GM12878 (cell line): ENCODE measurements at regions not wholly inside any gene's neighbourhood (a gene's known extent, or its start where the extent isn't known, plus 50 kb on each side); places are given as distances from the start of the nearest gene placed in this dataset.

Experiments used
- ATAC-seq: fragments of 200-7000 bp; cut with Tn5 transposase; 3 replicates; pipeline ENCODE4 v1.9.1; 2020; ENCODE audit warnings: mild to moderate bottlenecking, moderate library complexity
- BruUV-seq: library from RNA; stranded (reverse); fragments of 400-500 nt; replicated peaks from 2 replicates; lab custom pipeline; 2021; lab: Mats Ljungman, UMichigan
- CTCF ChIA-PET: fragments of 300-600 bp; sonication (Branson Sonifier 250); formaldehyde crosslinking; extraction: SDS; loops from one replicate; lab custom pipeline; 2021; ENCODE audit warnings: inconsistent platforms; lab: Yijun Ruan, JAX
- POLR2A ChIA-PET: fragments of 350-600 bp; formaldehyde crosslinking; extraction: SDS; loops from one replicate; lab custom pipeline; 2021; ENCODE audit warnings: inconsistent platforms; lab: Charles Lee
- RAD21 ChIA-PET: fragments of 300-600 bp; sonication (Branson Sonifier 250); formaldehyde crosslinking; loops from one replicate; lab custom pipeline; 2023; ENCODE audit warnings: antibody characterized with exemption; ENCODE audit not compliant: unreplicated experiment; lab: Charles Lee
- SMC1A ChIA-PET: fragments of 300-600 bp; sonication (Branson Sonifier 250); formaldehyde crosslinking; loops from one replicate; lab custom pipeline; 2023; ENCODE audit not compliant: unreplicated experiment, uncharacterized antibody; lab: Charles Lee
- DNase-seq: peaks from one replicate; pipeline ENCODE4 v3.0.0-alpha.2; 2011; ENCODE audit warnings: low read depth, low spot score
- FAIRE-seq: peaks from 3 replicates; lab custom pipeline; 2011; peaks lifted over from hg19 to GRCh38; lab: Jason Lieb, UNC
- H2AFZ ChIP-seq: 2 replicates; pipeline ENCODE4 v1.6.0; 2011; ENCODE audit warnings: low read depth, low read length, control low read depth; ENCODE audit not compliant: control insufficient read depth
- H3K27ac ChIP-seq: 2 replicates; pipeline ENCODE4 v1.5.1; 2011; ENCODE audit warnings: control low read depth; ENCODE audit not compliant: control insufficient read depth, insufficient read depth
- H3K27me3 ChIP-seq, 2 experiments: replicated peaks in 1 of 2; 2 replicates each; pipeline versions ENCODE4 v1.6.0 to v1.6.1; 2011; ENCODE audit warnings: low read length in 1 of 2; ENCODE audit not compliant: control insufficient read depth in 2 of 2, insufficient read depth in 2 of 2
- H3K36me3 ChIP-seq, 2 experiments: 2 replicates each; pipeline ENCODE4 v1.5.1; 2011; ENCODE audit warnings: low read length in 1 of 2; ENCODE audit not compliant: control insufficient read depth in 2 of 2, insufficient read depth in 2 of 2
- H3K4me1 ChIP-seq: 2 replicates; pipeline ENCODE4 v1.6.1; 2011; ENCODE audit warnings: mild to moderate bottlenecking, low read length, moderate library complexity, mixed read lengths; ENCODE audit not compliant: control insufficient read depth, insufficient read depth
- H3K4me2 ChIP-seq: 2 replicates; pipeline ENCODE4 v1.6.0; 2011; ENCODE audit warnings: control low read depth; ENCODE audit not compliant: control insufficient read depth, insufficient read depth
- H3K4me3 ChIP-seq: fragments of 200-600 bp; sonication (generic); 2 replicates; pipeline ENCODE4 v1.5.1; 2016
- H3K79me2 ChIP-seq: 2 replicates; pipeline ENCODE4 v1.6.0; 2011; ENCODE audit warnings: low read length; ENCODE audit not compliant: control insufficient read depth, insufficient read depth
- H3K9ac ChIP-seq: 2 replicates; pipeline ENCODE4 v1.8.0; 2011; ENCODE audit warnings: low read length, control low read depth, mixed read lengths; ENCODE audit not compliant: control insufficient read depth, insufficient read depth
- H3K9me3 ChIP-seq: replicated peaks from 3 replicates; pipeline ENCODE4 v1.5.1; 2011; ENCODE audit warnings: mild to moderate bottlenecking, low read length; ENCODE audit not compliant: control insufficient read depth, insufficient read depth
- H4K20me1 ChIP-seq: 2 replicates; pipeline ENCODE4 v1.6.0; 2011; ENCODE audit not compliant: control insufficient read depth, insufficient read depth
- ATF3 ChIP-seq: IDR thresholded peaks from 2 replicates; pipeline ENCODE4 v1.6.1; 2011; ENCODE audit warnings: low read depth, mild to moderate bottlenecking, low read length, moderate library complexity, borderline replicate concordance; ENCODE audit errors: extremely low read depth
- HDAC2 ChIP-seq: fragments of 200-600 bp; sonication (generic); IDR thresholded peaks from 2 replicates; pipeline ENCODE4 v1.6.1; 2017
- HDGF ChIP-seq: fragments of 450-650 bp; IDR thresholded peaks from 2 replicates; pipeline ENCODE4 v1.6.1; 2016; ENCODE audit warnings: antibody characterized with exemption
- KLF5 ChIP-seq: fragments of 450-650 bp; IDR thresholded peaks from 2 replicates; pipeline ENCODE4 v1.6.1; 2014; ENCODE audit warnings: mild to moderate bottlenecking; ENCODE audit not compliant: partially characterized antibody
- POU2F2 ChIP-seq: IDR thresholded peaks from 3 replicates; pipeline ENCODE4 v1.6.1; 2011; ENCODE audit warnings: low read depth, mild to moderate bottlenecking, low read length, borderline replicate concordance
- WRNIP1 ChIP-seq: IDR thresholded peaks from 2 replicates; pipeline ENCODE4 v1.6.1; 2011; ENCODE audit warnings: low read depth, low read length, improper control_type of control experiment, borderline replicate concordance
- ZBTB11 ChIP-seq: fragments of 450-650 bp; formaldehyde crosslinking; IDR thresholded peaks from 2 replicates; pipeline ENCODE4 v1.5.0; 2022; ENCODE audit warnings: mild to moderate bottlenecking, missing genetic modification characterization
- ZNF24 ChIP-seq: fragments of 450-650 bp; IDR thresholded peaks from 2 replicates; pipeline ENCODE4 v1.6.1; 2017; ENCODE audit warnings: antibody characterized with exemption, mild to moderate bottlenecking
- WGBS: methylation state at CpG from one replicate; pipeline ENCODE4 v1.1.6; 2016; ENCODE audit warnings: low lambda C conversion rate; ENCODE audit not compliant: insufficient replicate concordance, insufficient coverage; ENCODE audit errors: missing lambda C conversion rate; 5-methylcytosine and 5-hydroxymethylcytosine counted together
- in situ Hi-C: fragments of 300-500 bp; cut with MboI; formaldehyde crosslinking; loops from 9 replicates; pipeline ENCODE4 v1.14.3; 2018; ENCODE audit warnings: mixed read lengths
- intact Hi-C: fragments of 100-400 bp; cut with micrococcal nuclease; formaldehyde crosslinking; loops from one replicate; pipeline ENCODE4 v1.14.2; 2022; ENCODE audit not compliant: unreplicated experiment
- TF ChIP-seq, protein P1 (sequence below): fragments of 450-650 bp; IDR thresholded peaks from 2 replicates; pipeline ENCODE4 v1.6.1; 2017; ENCODE audit warnings: mild to moderate bottlenecking

DNA sequence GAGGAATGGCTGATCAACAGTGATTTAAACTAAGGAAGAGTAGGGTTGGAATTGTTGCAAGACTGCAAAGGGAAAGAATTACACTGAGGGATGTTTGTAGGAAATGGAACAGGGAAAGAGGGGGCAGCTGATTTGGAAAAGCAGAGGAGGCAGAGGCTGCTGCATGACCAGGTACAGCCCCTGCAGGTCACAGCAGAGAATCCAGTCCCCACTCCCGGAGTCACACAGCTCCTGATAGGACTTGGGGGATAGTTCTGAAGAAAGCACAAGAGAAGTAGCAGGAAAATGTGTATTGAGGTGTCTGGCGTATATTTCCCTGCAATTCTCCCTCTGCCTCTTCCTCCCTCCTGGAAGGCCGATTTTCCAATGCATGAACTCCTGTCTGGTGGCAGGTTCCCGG, 92.5 kb upstream of the PDE10A start:
- no peaks in the 10 kb centered on the region for H3K79me2 ChIP-seq
- ChIA-PET SMC1A (interaction anchor here (1.1 kb wide), 1 partner anchor 9 kb away, joined by 3 read pairs; no protein-coding TSS in a partner anchor), CTCF (interaction anchor here (1.6 kb wide), 1 partner anchor 10 kb away, joined by 4 read pairs; no protein-coding TSS in a partner anchor), POLR2A (no interaction called here), RAD21 (no interaction called here)
- H2AFZ ChIP-seq: no peak overlapping the region
- H3K27me3 ChIP-seq: no peaks in the 10 kb centered on the region
- no TSS peak for BruUV-seq
- in situ Hi-C loops: no loop called here
- ATAC-seq (no peak), FAIRE-seq (no peak), DNase-seq (no peak)
- 0% methylated on average over 4 of the region's 4 CpGs for WGBS
- H3K4me3 ChIP-seq: no peak overlapping the region
- intact Hi-C loops: loop anchor here (2.0 kb wide), 1 partner anchor 31 kb away; no protein-coding TSS in a partner anchor
- H4K20me1 ChIP-seq: no peaks in the 10 kb centered on the region
- no peaks in the 10 kb centered on the region for H3K4me1 ChIP-seq
- H3K4me2 ChIP-seq: no peak overlapping the region
- H3K36me3 ChIP-seq: no peaks in the 10 kb centered on the region
- TF ChIP-seq ZNF24 (no peak), HDAC2 (no peak), ZBTB11 (no peak), KLF5 (no peak), HDGF (no peak), WRNIP1 (no peak), ATF3 (no peak), POU2F2 (no peak)
- TF ChIP-seq, protein P1, sequence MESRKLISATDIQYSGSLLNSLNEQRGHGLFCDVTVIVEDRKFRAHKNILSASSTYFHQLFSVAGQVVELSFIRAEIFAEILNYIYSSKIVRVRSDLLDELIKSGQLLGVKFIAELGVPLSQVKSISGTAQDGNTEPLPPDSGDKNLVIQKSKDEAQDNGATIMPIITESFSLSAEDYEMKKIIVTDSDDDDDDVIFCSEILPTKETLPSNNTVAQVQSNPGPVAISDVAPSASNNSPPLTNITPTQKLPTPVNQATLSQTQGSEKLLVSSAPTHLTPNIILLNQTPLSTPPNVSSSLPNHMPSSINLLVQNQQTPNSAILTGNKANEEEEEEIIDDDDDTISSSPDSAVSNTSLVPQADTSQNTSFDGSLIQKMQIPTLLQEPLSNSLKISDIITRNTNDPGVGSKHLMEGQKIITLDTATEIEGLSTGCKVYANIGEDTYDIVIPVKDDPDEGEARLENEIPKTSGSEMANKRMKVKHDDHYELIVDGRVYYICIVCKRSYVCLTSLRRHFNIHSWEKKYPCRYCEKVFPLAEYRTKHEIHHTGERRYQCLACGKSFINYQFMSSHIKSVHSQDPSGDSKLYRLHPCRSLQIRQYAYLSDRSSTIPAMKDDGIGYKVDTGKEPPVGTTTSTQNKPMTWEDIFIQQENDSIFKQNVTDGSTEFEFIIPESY: no peak
- no peak overlapping the region for H3K27ac ChIP-seq
- H3K9me3 ChIP-seq: no peaks in the 10 kb centered on the region
- no peak overlapping the region for H3K9ac ChIP-seq
